ENCODE measurements at regions not wholly inside any gene's neighbourhood (a gene's known extent, or its start where the extent isn't known, plus 50 kb on each side); places are given as distances from the start of the nearest gene placed in this dataset.

DNA sequence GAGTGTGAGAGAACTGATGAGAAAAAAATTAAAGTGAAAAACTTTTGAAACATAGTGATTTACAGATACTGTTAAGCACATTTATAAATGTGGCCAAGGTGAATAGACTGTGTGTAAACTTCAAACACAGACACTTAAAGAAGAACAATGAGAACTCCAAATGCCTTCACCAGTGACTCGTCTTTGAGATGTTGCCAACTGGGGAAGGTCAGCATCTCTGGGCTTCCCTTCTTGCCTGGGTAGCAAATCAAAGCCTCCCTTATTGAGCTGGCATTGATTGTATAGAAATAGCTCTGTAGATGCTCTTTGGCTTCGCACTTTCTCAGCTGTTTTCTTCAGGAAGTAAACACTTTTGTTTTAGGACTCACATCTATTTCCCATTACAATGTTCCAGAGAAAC is 177.3 kb upstream of the SGCG start:
- TF ChIP-seq CTCF (conservative IDR thresholded peaks at IDR 0.05; ENCODE audit: low read depth in 2 of 2) (no peak), ETS1 (IDR thresholded peaks at IDR 0.05) (no peak), EZH2phosphoT487 (IDR thresholded peaks at IDR 0.05; ENCODE audit: unreplicated experiment) (no peak), POLR2AphosphoS5 (IDR thresholded peaks at IDR 0.05; ENCODE audit: low read depth) (no peak), ZNF331 (CRISPR knock-in tag; IDR thresholded peaks at IDR 0.05; ENCODE audit: low read depth) (no peak), EZH2 (IDR thresholded peaks at IDR 0.05; ENCODE audit: low read depth, unreplicated experiment) (no peak), JUNB (IDR thresholded peaks at IDR 0.05; ENCODE audit: unreplicated experiment) (no peak), CREB1 (CRISPR knock-in tag; IDR thresholded peaks at IDR 0.05; ENCODE audit: low read depth) (no peak), STAT1 (IDR thresholded peaks at IDR 0.05; ENCODE audit: unreplicated experiment) (no peak)
- TF ChIP-seq, protein P1, sequence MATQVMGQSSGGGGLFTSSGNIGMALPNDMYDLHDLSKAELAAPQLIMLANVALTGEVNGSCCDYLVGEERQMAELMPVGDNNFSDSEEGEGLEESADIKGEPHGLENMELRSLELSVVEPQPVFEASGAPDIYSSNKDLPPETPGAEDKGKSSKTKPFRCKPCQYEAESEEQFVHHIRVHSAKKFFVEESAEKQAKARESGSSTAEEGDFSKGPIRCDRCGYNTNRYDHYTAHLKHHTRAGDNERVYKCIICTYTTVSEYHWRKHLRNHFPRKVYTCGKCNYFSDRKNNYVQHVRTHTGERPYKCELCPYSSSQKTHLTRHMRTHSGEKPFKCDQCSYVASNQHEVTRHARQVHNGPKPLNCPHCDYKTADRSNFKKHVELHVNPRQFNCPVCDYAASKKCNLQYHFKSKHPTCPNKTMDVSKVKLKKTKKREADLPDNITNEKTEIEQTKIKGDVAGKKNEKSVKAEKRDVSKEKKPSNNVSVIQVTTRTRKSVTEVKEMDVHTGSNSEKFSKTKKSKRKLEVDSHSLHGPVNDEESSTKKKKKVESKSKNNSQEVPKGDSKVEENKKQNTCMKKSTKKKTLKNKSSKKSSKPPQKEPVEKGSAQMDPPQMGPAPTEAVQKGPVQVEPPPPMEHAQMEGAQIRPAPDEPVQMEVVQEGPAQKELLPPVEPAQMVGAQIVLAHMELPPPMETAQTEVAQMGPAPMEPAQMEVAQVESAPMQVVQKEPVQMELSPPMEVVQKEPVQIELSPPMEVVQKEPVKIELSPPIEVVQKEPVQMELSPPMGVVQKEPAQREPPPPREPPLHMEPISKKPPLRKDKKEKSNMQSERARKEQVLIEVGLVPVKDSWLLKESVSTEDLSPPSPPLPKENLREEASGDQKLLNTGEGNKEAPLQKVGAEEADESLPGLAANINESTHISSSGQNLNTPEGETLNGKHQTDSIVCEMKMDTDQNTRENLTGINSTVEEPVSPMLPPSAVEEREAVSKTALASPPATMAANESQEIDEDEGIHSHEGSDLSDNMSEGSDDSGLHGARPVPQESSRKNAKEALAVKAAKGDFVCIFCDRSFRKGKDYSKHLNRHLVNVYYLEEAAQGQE (IDR thresholded peaks at IDR 0.05; ENCODE audit: unreplicated experiment) = no peak

Measured in GM23338 (cell line).